ENCODE measurements at regions not wholly inside any gene's neighbourhood (a gene's known extent, or its start where the extent isn't known, plus 50 kb on each side); places are given as distances from the start of the nearest gene placed in this dataset.

DNA sequence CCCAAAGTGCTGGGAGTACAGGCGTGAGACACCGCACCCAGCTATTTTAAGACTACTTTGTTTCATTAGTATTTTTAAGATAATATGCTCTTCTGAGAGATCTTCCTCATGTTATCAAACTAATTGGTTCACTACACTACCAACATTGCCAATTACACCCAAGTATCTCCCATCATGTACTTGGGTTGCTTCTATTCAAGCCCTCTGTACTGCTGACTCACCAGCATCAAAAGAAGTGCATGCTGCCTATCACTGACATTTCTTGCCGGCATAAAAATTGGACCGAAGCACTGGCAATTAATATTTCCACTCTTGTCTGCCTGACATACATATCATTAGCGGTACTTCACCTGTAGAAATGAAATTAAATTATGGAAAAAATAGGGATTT, 164.2 kb upstream of the NBEA start:
- TF ChIP-seq, protein P1, sequence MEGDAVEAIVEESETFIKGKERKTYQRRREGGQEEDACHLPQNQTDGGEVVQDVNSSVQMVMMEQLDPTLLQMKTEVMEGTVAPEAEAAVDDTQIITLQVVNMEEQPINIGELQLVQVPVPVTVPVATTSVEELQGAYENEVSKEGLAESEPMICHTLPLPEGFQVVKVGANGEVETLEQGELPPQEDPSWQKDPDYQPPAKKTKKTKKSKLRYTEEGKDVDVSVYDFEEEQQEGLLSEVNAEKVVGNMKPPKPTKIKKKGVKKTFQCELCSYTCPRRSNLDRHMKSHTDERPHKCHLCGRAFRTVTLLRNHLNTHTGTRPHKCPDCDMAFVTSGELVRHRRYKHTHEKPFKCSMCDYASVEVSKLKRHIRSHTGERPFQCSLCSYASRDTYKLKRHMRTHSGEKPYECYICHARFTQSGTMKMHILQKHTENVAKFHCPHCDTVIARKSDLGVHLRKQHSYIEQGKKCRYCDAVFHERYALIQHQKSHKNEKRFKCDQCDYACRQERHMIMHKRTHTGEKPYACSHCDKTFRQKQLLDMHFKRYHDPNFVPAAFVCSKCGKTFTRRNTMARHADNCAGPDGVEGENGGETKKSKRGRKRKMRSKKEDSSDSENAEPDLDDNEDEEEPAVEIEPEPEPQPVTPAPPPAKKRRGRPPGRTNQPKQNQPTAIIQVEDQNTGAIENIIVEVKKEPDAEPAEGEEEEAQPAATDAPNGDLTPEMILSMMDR (IDR thresholded peaks at IDR 0.05; ENCODE audit: low read depth, low read length) = no peak
- no peak for TF ChIP-seq EZH2phosphoT487 (IDR thresholded peaks at IDR 0.05; ENCODE audit: low read depth)

All from OCI-LY3 (cell line).